ENCODE measurements at regions not wholly inside any gene's neighbourhood (a gene's known extent, or its start where the extent isn't known, plus 50 kb on each side); places are given as distances from the start of the nearest gene placed in this dataset.

- Histone ChIP-seq H3K27ac (ENCODE audit: low read length) (no peak overlapping the region), H3K9me3 (ENCODE audit: control insufficient read depth in 1 of 2, low read length in 2 of 2) (no peaks in the 10 kb centered on the region), H3K36me3 (ENCODE audit: control insufficient read depth in 1 of 2, insufficient read depth in 2 of 2, low read length in 2 of 2) (no peaks in the 10 kb centered on the region), H3K4me3 (ENCODE audit: low read depth in 1 of 2, low read length in 2 of 2) (no peak overlapping the region), H3K27me3 (ENCODE audit: low read depth, low read length) (no peaks in the 10 kb centered on the region), H3K4me1 (ENCODE audit: control insufficient read depth in 1 of 2, insufficient read depth in 2 of 2, low read length in 2 of 2) (peaks cover 0 to 2% of the 10 kb centered on the region in 2 donors)
Observed at GRCh38 chr15:95469496-95470000, 861.0 kb upstream of the NR2F2 start.

GRCh38 chr15:95470529-95470928 lies 860.0 kb upstream of the NR2F2 start:
- Histone ChIP-seq H3K9me3 (ENCODE audit: control insufficient read depth in 1 of 2, low read length in 2 of 2) (no peaks in the 10 kb centered on the region), H3K27ac (ENCODE audit: low read length) (no peak overlapping the region), H3K4me1 (ENCODE audit: control insufficient read depth in 1 of 2, insufficient read depth in 2 of 2, low read length in 2 of 2) (no peaks in the 10 kb centered on the region), H3K27me3 (ENCODE audit: low read depth, low read length) (no peaks in the 10 kb centered on the region), H3K4me3 (ENCODE audit: low read depth in 1 of 2, low read length in 2 of 2) (no peak overlapping the region), H3K36me3 (ENCODE audit: control insufficient read depth in 1 of 2, insufficient read depth in 2 of 2, low read length in 2 of 2) (no peaks in the 10 kb centered on the region)

- H3K27me3 ChIP-seq (ENCODE audit: low read depth, low read length), result no peaks in the 10 kb centered on the region
- H3K4me1 ChIP-seq (ENCODE audit: control insufficient read depth in 1 of 2, insufficient read depth in 2 of 2, low read length in 2 of 2), result peaks cover 0 to 1% of the 10 kb centered on the region in 2 donors
- no peak overlapping the region for H3K4me3 ChIP-seq (ENCODE audit: low read depth in 1 of 2, low read length in 2 of 2)
- no peaks in the 10 kb centered on the region for H3K36me3 ChIP-seq (ENCODE audit: control insufficient read depth in 1 of 2, insufficient read depth in 2 of 2, low read length in 2 of 2)
- no peak overlapping the region for H3K27ac ChIP-seq (ENCODE audit: low read length)
- H3K9me3 ChIP-seq (ENCODE audit: control insufficient read depth in 1 of 2, low read length in 2 of 2), result no peaks in the 10 kb centered on the region
Observed at GRCh38 chr15:95470997-95471689, 859.4 kb upstream of the NR2F2 start.

- Histone ChIP-seq H3K36me3 (ENCODE audit: control insufficient read depth in 1 of 2, insufficient read depth in 2 of 2, low read length in 2 of 2) (no peaks in the 10 kb centered on the region), H3K27ac (ENCODE audit: low read length) (no peak overlapping the region), H3K4me1 (ENCODE audit: control insufficient read depth in 1 of 2, insufficient read depth in 2 of 2, low read length in 2 of 2) (peaks cover 0 to 7% of the 10 kb centered on the region in 2 donors), H3K4me3 (ENCODE audit: low read depth in 1 of 2, low read length in 2 of 2) (no peak overlapping the region), H3K27me3 (ENCODE audit: low read depth, low read length) (no peaks in the 10 kb centered on the region), H3K9me3 (ENCODE audit: control insufficient read depth in 1 of 2, low read length in 2 of 2) (no peaks in the 10 kb centered on the region)
Observed at GRCh38 chr15:95471690-95472086, 858.8 kb upstream of the NR2F2 start.

GRCh38 chr15:95475067-95475466 lies 855.4 kb upstream of the NR2F2 start:
- H3K36me3 ChIP-seq (ENCODE audit: control insufficient read depth in 1 of 2, insufficient read depth in 2 of 2, low read length in 2 of 2), result no peaks in the 10 kb centered on the region
- no peak overlapping the region for H3K27ac ChIP-seq (ENCODE audit: low read length)
- peaks cover 5 to 16% of the 10 kb centered on the region in 2 donors for H3K4me1 ChIP-seq (ENCODE audit: control insufficient read depth in 1 of 2, insufficient read depth in 2 of 2, low read length in 2 of 2)
- H3K9me3 ChIP-seq (ENCODE audit: control insufficient read depth in 1 of 2, low read length in 2 of 2), result no peaks in the 10 kb centered on the region
- no peaks in the 10 kb centered on the region for H3K27me3 ChIP-seq (ENCODE audit: low read depth, low read length)
- no peak overlapping the region for H3K4me3 ChIP-seq (ENCODE audit: low read depth in 1 of 2, low read length in 2 of 2)

GRCh38 chr15:95479308-95479707 lies 851.2 kb upstream of the NR2F2 start:
- Histone ChIP-seq H3K36me3 (ENCODE audit: control insufficient read depth in 1 of 2, insufficient read depth in 2 of 2, low read length in 2 of 2) (no peaks in the 10 kb centered on the region), H3K9me3 (ENCODE audit: control insufficient read depth in 1 of 2, low read length in 2 of 2) (no peaks in the 10 kb centered on the region), H3K4me1 (ENCODE audit: control insufficient read depth in 1 of 2, insufficient read depth in 2 of 2, low read length in 2 of 2) (peaks cover 5 to 16% of the 10 kb centered on the region in 2 donors), H3K27me3 (ENCODE audit: low read depth, low read length) (no peaks in the 10 kb centered on the region), H3K4me3 (ENCODE audit: low read depth in 1 of 2, low read length in 2 of 2) (no peak overlapping the region), H3K27ac (ENCODE audit: low read length) (no peak overlapping the region)

GRCh38 chr15:95485367-95485766 lies 845.1 kb upstream of the NR2F2 start:
- H3K4me3 ChIP-seq (ENCODE audit: low read depth in 1 of 2, low read length in 2 of 2), result no peak overlapping the region
- H3K27ac ChIP-seq (ENCODE audit: low read length), result no peak overlapping the region
- no peaks in the 10 kb centered on the region for H3K36me3 ChIP-seq (ENCODE audit: control insufficient read depth in 1 of 2, insufficient read depth in 2 of 2, low read length in 2 of 2)
- H3K9me3 ChIP-seq (ENCODE audit: control insufficient read depth in 1 of 2, low read length in 2 of 2), result peaks cover 0 to 4% of the 10 kb centered on the region in 2 donors
- no peaks in the 10 kb centered on the region for H3K27me3 ChIP-seq (ENCODE audit: low read depth, low read length)
- H3K4me1 ChIP-seq (ENCODE audit: control insufficient read depth in 1 of 2, insufficient read depth in 2 of 2, low read length in 2 of 2), result no peaks in the 10 kb centered on the region

GRCh38 chr15:95486224-95486623 lies 844.3 kb upstream of the NR2F2 start:
- H3K27me3 ChIP-seq (ENCODE audit: low read depth, low read length), result no peaks in the 10 kb centered on the region
- no peaks in the 10 kb centered on the region for H3K4me1 ChIP-seq (ENCODE audit: control insufficient read depth in 1 of 2, insufficient read depth in 2 of 2, low read length in 2 of 2)
- no peak overlapping the region for H3K4me3 ChIP-seq (ENCODE audit: low read depth in 1 of 2, low read length in 2 of 2)
- no peak overlapping the region for H3K27ac ChIP-seq (ENCODE audit: low read length)
- H3K9me3 ChIP-seq (ENCODE audit: control insufficient read depth in 1 of 2, low read length in 2 of 2), result peaks cover 0 to 4% of the 10 kb centered on the region in 2 donors
- H3K36me3 ChIP-seq (ENCODE audit: control insufficient read depth in 1 of 2, insufficient read depth in 2 of 2, low read length in 2 of 2), result no peaks in the 10 kb centered on the region

- no peak overlapping the region for H3K4me3 ChIP-seq (ENCODE audit: low read depth in 1 of 2, low read length in 2 of 2)
- H3K27ac ChIP-seq (ENCODE audit: low read length), result no peak overlapping the region
- no peaks in the 10 kb centered on the region for H3K4me1 ChIP-seq (ENCODE audit: control insufficient read depth in 1 of 2, insufficient read depth in 2 of 2, low read length in 2 of 2)
- H3K36me3 ChIP-seq (ENCODE audit: control insufficient read depth in 1 of 2, insufficient read depth in 2 of 2, low read length in 2 of 2), result no peaks in the 10 kb centered on the region
- no peaks in the 10 kb centered on the region for H3K27me3 ChIP-seq (ENCODE audit: low read depth, low read length)
- peaks cover 0 to 4% of the 10 kb centered on the region in 2 donors for H3K9me3 ChIP-seq (ENCODE audit: control insufficient read depth in 1 of 2, low read length in 2 of 2)
Observed at GRCh38 chr15:95489103-95489502, 841.4 kb upstream of the NR2F2 start.

- no peaks in the 10 kb centered on the region for H3K4me1 ChIP-seq (ENCODE audit: control insufficient read depth in 1 of 2, insufficient read depth in 2 of 2, low read length in 2 of 2)
- no peak overlapping the region for H3K4me3 ChIP-seq (ENCODE audit: low read depth in 1 of 2, low read length in 2 of 2)
- H3K9me3 ChIP-seq (ENCODE audit: control insufficient read depth in 1 of 2, low read length in 2 of 2), result no peaks in the 10 kb centered on the region
- H3K27ac ChIP-seq (ENCODE audit: low read length), result no peak overlapping the region
- H3K36me3 ChIP-seq (ENCODE audit: control insufficient read depth in 1 of 2, insufficient read depth in 2 of 2, low read length in 2 of 2), result no peaks in the 10 kb centered on the region
- H3K27me3 ChIP-seq (ENCODE audit: low read depth, low read length), result no peaks in the 10 kb centered on the region
Observed at GRCh38 chr15:95492388-95493070, 838.0 kb upstream of the NR2F2 start.

GRCh38 chr15:95494971-95495541 lies 835.4 kb upstream of the NR2F2 start:
- Histone ChIP-seq H3K4me3 (ENCODE audit: low read depth in 1 of 2, low read length in 2 of 2) (no peak overlapping the region), H3K9me3 (ENCODE audit: control insufficient read depth in 1 of 2, low read length in 2 of 2) (no peaks in the 10 kb centered on the region), H3K4me1 (ENCODE audit: control insufficient read depth in 1 of 2, insufficient read depth in 2 of 2, low read length in 2 of 2) (no peaks in the 10 kb centered on the region), H3K27ac (ENCODE audit: low read length) (no peak overlapping the region), H3K27me3 (ENCODE audit: low read depth, low read length) (no peaks in the 10 kb centered on the region), H3K36me3 (ENCODE audit: control insufficient read depth in 1 of 2, insufficient read depth in 2 of 2, low read length in 2 of 2) (no peaks in the 10 kb centered on the region)
